GM23338 (cell line): ENCODE measurements at regions not wholly inside any gene's neighbourhood (a gene's known extent, or its start where the extent isn't known, plus 50 kb on each side); places are given as distances from the start of the nearest gene placed in this dataset. TPM values are rescaled to one million over a fixed set of nuclear protein-coding genes. Genes with fewer than 3 reads are reported as not detected.

ENCODE experiments used
- STAT1 ChIP-seq: IDR thresholded peaks from one replicate; pipeline ENCODE4 v1.6.1; 2016; ENCODE audit warnings: antibody characterized with exemption; ENCODE audit not compliant: unreplicated experiment
- ZNF331 ChIP-seq: fragments of 250-450 bp; sonication (Bioruptor Pico); IDR thresholded peaks from 2 replicates; pipeline ENCODE4 v1.5.0; 2020; ENCODE audit warnings: low read depth, mild to moderate bottlenecking, moderate library complexity
- ZNF462 ChIP-seq: fragments of 250-450 bp; sonication (Bioruptor Pico); IDR thresholded peaks from 2 replicates; pipeline ENCODE4 v1.5.0; 2020; ENCODE audit warnings: mild to moderate bottlenecking, moderate library complexity
- small RNA-seq: library from RNA; depleted of rRNA; stranded (forward); fragments of <200 nt; gene quantifications from one replicate; pipeline ENCODE3, GENCODE V24; 2014; ENCODE audit warnings: low replicate concordance

- TF ChIP-seq ZNF462, result no peak
- no peak for TF ChIP-seq STAT1
- TF ChIP-seq ZNF331 (CRISPR knock-in tag), result no peak
Measured at GRCh38 chr16:87252269-87252970, 64.8 kb downstream of the C16orf95 start (continued).

Small RNA genes in the stretch of these regions (small RNA-seq; reads per million reads assigned to genes)
- gene AC093519.1, result not detected
